Heart right ventricle (tissue), 16 donors: ENCODE measurements at regions not wholly inside any gene's neighbourhood (a gene's known extent, or its start where the extent isn't known, plus 50 kb on each side); places are given as distances from the start of the nearest gene placed in this dataset.

Experiments
- ATAC-seq, 8 donors: fragments of 200-7000 bp; cut with Tn5 transposase; one replicate each; pipeline ENCODE4 v1.9.1; 2020; ENCODE audit warnings: mild to moderate bottlenecking in 8 of 8, moderate library complexity in 8 of 8, moderate number of reproducible peaks in 1 of 8
- DNase-seq, 2 donors: peaks; one replicate each; pipeline ENCODE4 v3.0.0-alpha.2; 2020
- H3K27ac ChIP-seq, 10 donors: fragments of 200-600 bp; sonication (generic) in 2 of 10; one replicate each; pipeline versions ENCODE4 v1.5.0 to v1.8.0; 2020 to 2022; ENCODE audit warnings: mild to moderate bottlenecking in 3 of 10
- H3K27me3 ChIP-seq, 7 donors: fragments of 200-600 bp; one replicate each; pipeline ENCODE4 v1.8.0; 2021 to 2022; ENCODE audit warnings: mild to moderate bottlenecking in 2 of 7
- H3K36me3 ChIP-seq, 9 donors: fragments of 200-600 bp; sonication (generic) in 1 of 9; one replicate each; pipeline versions ENCODE4 v1.5.0 to v1.8.0; 2020 to 2022; ENCODE audit warnings: mild to moderate bottlenecking in 2 of 9
- H3K4me1 ChIP-seq, 9 donors: fragments of 200-600 bp; sonication (generic) in 1 of 9; one replicate each; pipeline versions ENCODE4 v1.5.0 to v1.8.0; 2020 to 2022; ENCODE audit warnings: mild to moderate bottlenecking in 4 of 9
- H3K4me3 ChIP-seq, 10 donors: fragments of 200-600 bp; sonication (generic) in 2 of 10; one replicate each; pipeline versions ENCODE4 v1.5.0 to v1.8.0; 2020 to 2022; ENCODE audit warnings: mild to moderate bottlenecking in 7 of 10, moderate library complexity in 2 of 10
- H3K9me3 ChIP-seq, 11 donors: fragments of 200-600 bp in 10 of 11; sonication (generic) in 2 of 11; one replicate each; pipeline versions ENCODE4 v1.5.0 to v1.8.0; 2013 to 2022; ENCODE audit warnings: mild to moderate bottlenecking in 2 of 11, control low read depth in 1 of 11, moderate library complexity in 1 of 11
- WGBS, 2 donors: extraction: QIAGEN DNeasy Blood & Tissue Kit; methylation state at CpG; one replicate each; pipeline ENCODE4 v1.1.7; 2013; ENCODE audit warnings: inconsistent platforms in 1 of 2; 5-methylcytosine and 5-hydroxymethylcytosine counted together
- intact Hi-C, 10 donors: fragments of 100-400 bp; cut with DNase I; formaldehyde crosslinking; loops; one replicate each; pipeline versions ENCODE4 v1.11.1 to v1.14.2; 2022
- TF ChIP-seq, protein P1 (sequence below), 9 donors: fragments of 200-600 bp; sonication (generic) in 2 of 9; IDR thresholded peaks; one replicate each; pipeline versions ENCODE4 v1.5.0 to v1.8.0; 2021 to 2022; ENCODE audit warnings: antibody characterized with exemption in 9 of 9, mild to moderate bottlenecking in 5 of 9, moderate library complexity in 1 of 9
- donor health status: Arrhythmogenic right ventricular cardiomyopathy.
- donor health status: ischemic (EF 13 %, LVEDD 7.1; RV severe dilation, severe dysfunction).
- donor health status: healthy with polysubstance abuse.
- donor health status: DM: no; HTN: yes; CAD: no.
- donor health status: DM: no; HTN: no; CAD: no.
- donor health status: ischemic (EF 25% LVEDD 6.9; RV normal size, moderate dysfunction).
- donor health status: ischemic (EF 25% LVEDD 5.7; RV mildly dilated, moderate dysfunction).
- donor health status: healthy.
- donor health status: DM: yes; HTN: yes; CAD: no.
- donor health status: Ischemic cardiomyopathy.
- donor health status: ischemic (EF 35%, LVEDD 5.7; RV mildly dilated, moderate dysfunction).
- donor health status: nonischemic (EF 11% LVEDD 7.7; RV severe dilation, severe dysfunction).
- donor health status: DM: yes; HTN: yes; CAD: no.
- donor health status: PGD.
- donor health status: ischemic (EF 29% LVEDD 5.4; RV normal size, mild dysfunction).
- donor health status: nonischemic (EF 23%, LVEDD 6.1; RV moderate dilation, normal function).

GRCh38 chr10:105973902-105974301 is 1190.6 kb downstream of the SORCS1 start:
- Histone ChIP-seq H3K4me1 (no peaks in the 10 kb centered on the region), H3K27me3 (peaks cover 0 to 2% (median 0%) of the 10 kb centered on the region in 7 donors), H3K27ac (no peak overlapping the region), H3K4me3 (no peak overlapping the region), H3K36me3 (no peaks in the 10 kb centered on the region), H3K9me3 (no peaks in the 10 kb centered on the region)
- intact Hi-C loops, result no loop called here
- ATAC-seq, result no peak
- 92 to 97% methylated on average over 5 of the region's 5 CpGs for WGBS, 2 donors
- TF ChIP-seq, protein P1, sequence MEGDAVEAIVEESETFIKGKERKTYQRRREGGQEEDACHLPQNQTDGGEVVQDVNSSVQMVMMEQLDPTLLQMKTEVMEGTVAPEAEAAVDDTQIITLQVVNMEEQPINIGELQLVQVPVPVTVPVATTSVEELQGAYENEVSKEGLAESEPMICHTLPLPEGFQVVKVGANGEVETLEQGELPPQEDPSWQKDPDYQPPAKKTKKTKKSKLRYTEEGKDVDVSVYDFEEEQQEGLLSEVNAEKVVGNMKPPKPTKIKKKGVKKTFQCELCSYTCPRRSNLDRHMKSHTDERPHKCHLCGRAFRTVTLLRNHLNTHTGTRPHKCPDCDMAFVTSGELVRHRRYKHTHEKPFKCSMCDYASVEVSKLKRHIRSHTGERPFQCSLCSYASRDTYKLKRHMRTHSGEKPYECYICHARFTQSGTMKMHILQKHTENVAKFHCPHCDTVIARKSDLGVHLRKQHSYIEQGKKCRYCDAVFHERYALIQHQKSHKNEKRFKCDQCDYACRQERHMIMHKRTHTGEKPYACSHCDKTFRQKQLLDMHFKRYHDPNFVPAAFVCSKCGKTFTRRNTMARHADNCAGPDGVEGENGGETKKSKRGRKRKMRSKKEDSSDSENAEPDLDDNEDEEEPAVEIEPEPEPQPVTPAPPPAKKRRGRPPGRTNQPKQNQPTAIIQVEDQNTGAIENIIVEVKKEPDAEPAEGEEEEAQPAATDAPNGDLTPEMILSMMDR (IDR thresholded peaks at IDR 0.05), result no peak
- DNase-seq, result no peak

- peak overlapping the region in 1 of 10 donors; percentile 20 for H3K4me3 ChIP-seq
- H3K27ac ChIP-seq, result no peak overlapping the region
- TF ChIP-seq, protein P1 (IDR thresholded peaks at IDR 0.05), result no peak
- H3K36me3 ChIP-seq, result no peaks in the 10 kb centered on the region
- peaks cover 0 to 2% (median 0%) of the 10 kb centered on the region in 7 donors for H3K27me3 ChIP-seq
- H3K4me1 ChIP-seq, result no peaks in the 10 kb centered on the region
- no peak for DNase-seq
- no peaks in the 10 kb centered on the region for H3K9me3 ChIP-seq
- ATAC-seq, result no peak
- intact Hi-C loops, result no loop called here
- 45 to 47% methylated on average over 4 of the region's 4 CpGs for WGBS, 2 donors
Measured at GRCh38 chr10:105973360-105973759, 1191.1 kb downstream of the SORCS1 start.

- H3K4me1 ChIP-seq, result no peaks in the 10 kb centered on the region
- intact Hi-C loops, result no loop called here
- H3K27me3 ChIP-seq, result peaks cover 0 to 2% (median 0%) of the 10 kb centered on the region in 7 donors
- H3K27ac ChIP-seq, result no peak overlapping the region
- no peaks in the 10 kb centered on the region for H3K9me3 ChIP-seq
- no peaks in the 10 kb centered on the region for H3K36me3 ChIP-seq
- ATAC-seq (no peak), DNase-seq (no peak)
- H3K4me3 ChIP-seq, result no peak overlapping the region
- 72 to 75% methylated on average over 2 of the region's 2 CpGs for WGBS, 2 donors
- TF ChIP-seq, protein P1 (IDR thresholded peaks at IDR 0.05), result no peak
Measured at GRCh38 chr10:105971460-105971859, 1193.0 kb downstream of the SORCS1 start.

- H3K27me3 ChIP-seq, result peaks cover 0 to 2% (median 0%) of the 10 kb centered on the region in 7 donors
- H3K27ac ChIP-seq, result no peak overlapping the region
- ATAC-seq (no peak), DNase-seq (no peak)
- TF ChIP-seq, protein P1 (IDR thresholded peaks at IDR 0.05), result no peak
- intact Hi-C loops, result no loop called here
- no peaks in the 10 kb centered on the region for H3K9me3 ChIP-seq
- no peaks in the 10 kb centered on the region for H3K36me3 ChIP-seq
- H3K4me3 ChIP-seq, result no peak overlapping the region
- 66 to 74% methylated on average over 12 of the region's 12 CpGs for WGBS, 2 donors
- no peaks in the 10 kb centered on the region for H3K4me1 ChIP-seq
Measured at GRCh38 chr10:105969884-105970377, 1194.6 kb downstream of the SORCS1 start.
